ENCODE measurements at regions not wholly inside any gene's neighbourhood (a gene's known extent, or its start where the extent isn't known, plus 50 kb on each side); places are given as distances from the start of the nearest gene placed in this dataset.

DNA sequence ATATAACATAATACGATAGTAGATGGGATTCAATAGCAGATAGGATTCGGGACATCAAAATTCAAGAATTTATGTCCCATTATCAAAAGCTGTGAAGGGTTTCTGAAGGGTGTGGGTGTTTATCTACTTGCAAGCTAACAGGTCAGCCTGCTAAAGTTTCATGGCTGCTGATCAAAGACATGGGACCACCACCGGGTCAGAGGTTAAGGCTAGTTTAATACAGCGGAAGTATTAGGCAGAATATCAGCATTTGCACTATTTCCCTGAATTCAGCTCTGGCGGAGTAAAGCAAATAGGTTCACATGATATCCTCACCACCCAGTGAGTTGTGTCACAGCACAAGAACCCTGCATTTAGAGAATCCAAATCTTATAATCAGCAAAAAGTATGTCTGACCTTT lies 82.5 kb downstream of the DSEL start:
- Mint-ChIP-seq H3K27me3 (ENCODE audit: low read depth in 2 of 2) (no peaks in the 10 kb centered on the region), H3K9me3 (peaks cover 8 to 11% of the 10 kb centered on the region in 2 donors), H3K4me1 (no peaks in the 10 kb centered on the region), H3K36me3 (no peaks in the 10 kb centered on the region), H3K4me3 (no peak overlapping the region), H3K27ac (no peak overlapping the region)
- TF ChIP-seq, protein P1, sequence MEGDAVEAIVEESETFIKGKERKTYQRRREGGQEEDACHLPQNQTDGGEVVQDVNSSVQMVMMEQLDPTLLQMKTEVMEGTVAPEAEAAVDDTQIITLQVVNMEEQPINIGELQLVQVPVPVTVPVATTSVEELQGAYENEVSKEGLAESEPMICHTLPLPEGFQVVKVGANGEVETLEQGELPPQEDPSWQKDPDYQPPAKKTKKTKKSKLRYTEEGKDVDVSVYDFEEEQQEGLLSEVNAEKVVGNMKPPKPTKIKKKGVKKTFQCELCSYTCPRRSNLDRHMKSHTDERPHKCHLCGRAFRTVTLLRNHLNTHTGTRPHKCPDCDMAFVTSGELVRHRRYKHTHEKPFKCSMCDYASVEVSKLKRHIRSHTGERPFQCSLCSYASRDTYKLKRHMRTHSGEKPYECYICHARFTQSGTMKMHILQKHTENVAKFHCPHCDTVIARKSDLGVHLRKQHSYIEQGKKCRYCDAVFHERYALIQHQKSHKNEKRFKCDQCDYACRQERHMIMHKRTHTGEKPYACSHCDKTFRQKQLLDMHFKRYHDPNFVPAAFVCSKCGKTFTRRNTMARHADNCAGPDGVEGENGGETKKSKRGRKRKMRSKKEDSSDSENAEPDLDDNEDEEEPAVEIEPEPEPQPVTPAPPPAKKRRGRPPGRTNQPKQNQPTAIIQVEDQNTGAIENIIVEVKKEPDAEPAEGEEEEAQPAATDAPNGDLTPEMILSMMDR (IDR thresholded peaks at IDR 0.05), result no peak
- H3K9me3 ChIP-seq (ENCODE audit: control insufficient read depth, insufficient read depth, low read length), result peaks cover 6% of the 10 kb centered on the region
- H3K27me3 ChIP-seq (ENCODE audit: control insufficient read depth, insufficient read depth, low read length), result no peaks in the 10 kb centered on the region
- no peak for ATAC-seq
- no peak overlapping the region for H3K4me3 ChIP-seq (ENCODE audit: low read length)
- intact Hi-C loops (cut with micrococcal nuclease), result no loop called here
- WGBS (ENCODE audit: insufficient coverage), result 98% methylated on average over 4 of the region's 5 CpGs
- H3K27ac ChIP-seq (ENCODE audit: low read length), result no peak overlapping the region
- no peak for DNase-seq
- no peaks in the 10 kb centered on the region for H3K4me1 ChIP-seq (ENCODE audit: control insufficient read depth, insufficient read depth, low read length)
- H3K36me3 ChIP-seq (ENCODE audit: control insufficient read depth, insufficient read depth, low read length), result no peaks in the 10 kb centered on the region

DNA sequence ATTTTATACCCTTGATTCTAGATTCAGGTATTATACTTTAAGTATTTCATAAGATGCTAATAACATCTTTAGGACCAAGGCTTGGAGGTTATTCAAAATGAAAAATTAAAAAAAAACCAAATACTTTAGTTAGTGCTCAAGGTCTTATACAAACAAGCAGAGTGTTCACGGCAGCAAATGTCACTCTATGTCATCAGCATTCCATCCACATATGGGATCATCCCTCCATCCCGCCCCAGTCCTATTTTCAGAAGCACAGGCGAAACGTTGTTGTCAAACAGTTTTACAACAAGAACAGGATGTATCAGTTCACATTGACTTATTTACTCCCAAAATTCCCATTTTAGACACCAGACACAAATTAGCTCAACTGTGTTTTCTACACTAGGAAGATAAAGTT lies 83.7 kb downstream of the DSEL start:
- peaks cover 4% of the 10 kb centered on the region for H3K9me3 ChIP-seq (ENCODE audit: control insufficient read depth, insufficient read depth, low read length)
- H3K36me3 Mint-ChIP-seq, result no peaks in the 10 kb centered on the region
- H3K4me3 Mint-ChIP-seq, result no peak overlapping the region
- H3K4me1 Mint-ChIP-seq, result no peaks in the 10 kb centered on the region
- no peak overlapping the region for H3K27ac ChIP-seq (ENCODE audit: low read length)
- no peaks in the 10 kb centered on the region for H3K27me3 Mint-ChIP-seq (ENCODE audit: low read depth in 2 of 2)
- H3K36me3 ChIP-seq (ENCODE audit: control insufficient read depth, insufficient read depth, low read length), result no peaks in the 10 kb centered on the region
- ATAC-seq (no peak), DNase-seq (no peak)
- H3K4me3 ChIP-seq (ENCODE audit: low read length), result no peak overlapping the region
- TF ChIP-seq, protein P1 (IDR thresholded peaks at IDR 0.05), result no peak
- 75% methylated on average over 4 of the region's 4 CpGs for WGBS (ENCODE audit: insufficient coverage)
- no peak overlapping the region for H3K27ac Mint-ChIP-seq
- no peaks in the 10 kb centered on the region for H3K4me1 ChIP-seq (ENCODE audit: control insufficient read depth, insufficient read depth, low read length)
- no peaks in the 10 kb centered on the region for H3K27me3 ChIP-seq (ENCODE audit: control insufficient read depth, insufficient read depth, low read length)
- H3K9me3 Mint-ChIP-seq, result peaks cover 8 to 11% of the 10 kb centered on the region in 2 donors
- intact Hi-C loops (cut with micrococcal nuclease), result no loop called here

GRCh38 chr18:67428805-67429204 lies 87.7 kb downstream of the DSEL start:
- peaks cover 2 to 4% of the 10 kb centered on the region in 2 donors for H3K9me3 Mint-ChIP-seq
- WGBS (ENCODE audit: insufficient coverage), result 78% methylated on average over 1 of the region's 2 CpGs
- no peak overlapping the region for H3K27ac Mint-ChIP-seq
- DNase-seq (no peak), ATAC-seq (no peak)
- Histone ChIP-seq H3K27ac (ENCODE audit: low read length) (no peak overlapping the region), H3K9me3 (ENCODE audit: control insufficient read depth, insufficient read depth, low read length) (no peaks in the 10 kb centered on the region), H3K36me3 (ENCODE audit: control insufficient read depth, insufficient read depth, low read length) (no peaks in the 10 kb centered on the region), H3K4me1 (ENCODE audit: control insufficient read depth, insufficient read depth, low read length) (no peaks in the 10 kb centered on the region), H3K27me3 (ENCODE audit: control insufficient read depth, insufficient read depth, low read length) (no peaks in the 10 kb centered on the region), H3K4me3 (ENCODE audit: low read length) (no peak overlapping the region)
- H3K27me3 Mint-ChIP-seq (ENCODE audit: low read depth in 2 of 2), result no peaks in the 10 kb centered on the region
- no peaks in the 10 kb centered on the region for H3K36me3 Mint-ChIP-seq
- TF ChIP-seq, protein P1 (IDR thresholded peaks at IDR 0.05), result no peak
- no peaks in the 10 kb centered on the region for H3K4me1 Mint-ChIP-seq
- intact Hi-C loops (cut with micrococcal nuclease), result no loop called here
- H3K4me3 Mint-ChIP-seq, result no peak overlapping the region

GRCh38 chr18:67428158-67428557 lies 88.4 kb downstream of the DSEL start:
- Mint-ChIP-seq H3K4me3 (no peak overlapping the region), H3K27me3 (ENCODE audit: low read depth in 2 of 2) (no peaks in the 10 kb centered on the region), H3K36me3 (no peaks in the 10 kb centered on the region), H3K27ac (no peak overlapping the region), H3K9me3 (peaks cover 2 to 4% of the 10 kb centered on the region in 2 donors), H3K4me1 (no peaks in the 10 kb centered on the region)
- intact Hi-C loops (cut with micrococcal nuclease), result no loop called here
- ATAC-seq, result no peak
- H3K9me3 ChIP-seq (ENCODE audit: control insufficient read depth, insufficient read depth, low read length), result no peaks in the 10 kb centered on the region
- WGBS (ENCODE audit: insufficient coverage), result 88% methylated on average over 1 of the region's 2 CpGs
- TF ChIP-seq, protein P1 (IDR thresholded peaks at IDR 0.05), result no peak
- no peaks in the 10 kb centered on the region for H3K4me1 ChIP-seq (ENCODE audit: control insufficient read depth, insufficient read depth, low read length)
- no peak overlapping the region for H3K27ac ChIP-seq (ENCODE audit: low read length)
- H3K27me3 ChIP-seq (ENCODE audit: control insufficient read depth, insufficient read depth, low read length), result no peaks in the 10 kb centered on the region
- no peaks in the 10 kb centered on the region for H3K36me3 ChIP-seq (ENCODE audit: control insufficient read depth, insufficient read depth, low read length)
- DNase-seq, result no peak
- H3K4me3 ChIP-seq (ENCODE audit: low read length), result no peak overlapping the region

All from natural killer cell (primary cell).